NB4 (cell line): ENCODE measurements at regions not wholly inside any gene's neighbourhood (a gene's known extent, or its start where the extent isn't known, plus 50 kb on each side); places are given as distances from the start of the nearest gene placed in this dataset.

ENCODE experiments used
- CTCF ChIP-seq: IDR thresholded peaks from one replicate; pipeline ENCODE4 v1.5.1; 2012; ENCODE audit warnings: low read depth, low read length
- MYC ChIP-seq: IDR thresholded peaks from 2 replicates; pipeline ENCODE4 v1.6.1; 2011; ENCODE audit warnings: low read depth, low read length
- POLR2A ChIP-seq: IDR thresholded peaks from 2 replicates; pipeline ENCODE4 v1.6.1; 2011; ENCODE audit warnings: mild to moderate bottlenecking; ENCODE audit not compliant: insufficient read length; ENCODE audit errors: extremely low read depth
- TF ChIP-seq, protein P1 (sequence below): IDR thresholded peaks from 2 replicates; pipeline ENCODE4 v1.6.1; 2011; ENCODE audit warnings: low read depth, low read length

GRCh38 chr20:12112089-12112474, 194.4 kb downstream of the BTBD3 start:
- TF ChIP-seq CTCF (no peak), POLR2A (no peak), MYC (no peak)
- TF ChIP-seq, protein P1, sequence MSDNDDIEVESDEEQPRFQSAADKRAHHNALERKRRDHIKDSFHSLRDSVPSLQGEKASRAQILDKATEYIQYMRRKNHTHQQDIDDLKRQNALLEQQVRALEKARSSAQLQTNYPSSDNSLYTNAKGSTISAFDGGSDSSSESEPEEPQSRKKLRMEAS: no peak
